ENCODE measurements at regions not wholly inside any gene's neighbourhood (a gene's known extent, or its start where the extent isn't known, plus 50 kb on each side); places are given as distances from the start of the nearest gene placed in this dataset.

GRCh38 chr13:78015782-78016181 is 97.2 kb upstream of the EDNRB start:
- no peaks in the 10 kb centered on the region for H3K27me3 ChIP-seq
- DNase-seq = no peak
- no peaks in the 10 kb centered on the region for H3K4me1 ChIP-seq
- H3K4me3 ChIP-seq (ENCODE audit: low read depth, low read length) = no peak overlapping the region
- no peaks in the 10 kb centered on the region for H3K9me3 ChIP-seq
- TF ChIP-seq CTCF (IDR thresholded peaks at IDR 0.05; ENCODE audit: low read depth, low read length) = no peak
- H3K36me3 ChIP-seq = no peaks in the 10 kb centered on the region

DNA sequence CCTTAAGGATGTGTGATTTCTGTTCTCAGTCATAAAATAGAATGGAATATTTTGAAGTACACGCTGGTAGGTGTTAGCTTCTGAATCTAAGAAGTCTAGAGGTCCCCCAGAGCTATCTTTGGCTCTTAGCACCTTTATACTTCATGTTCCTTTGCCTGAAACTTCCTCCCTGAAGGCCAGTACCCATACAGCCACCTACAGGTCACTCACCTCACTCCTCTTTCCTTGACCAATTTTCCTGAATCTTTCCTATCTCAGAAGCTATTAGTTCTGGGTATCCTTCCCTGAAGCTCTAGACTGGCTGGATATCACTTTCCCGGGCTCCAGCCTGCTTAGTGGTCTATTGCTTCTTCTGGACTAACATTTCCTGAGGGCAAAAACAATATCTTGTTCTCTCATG is 93.4 kb upstream of the EDNRB start:
- no peaks in the 10 kb centered on the region for H3K9me3 ChIP-seq
- H3K27me3 ChIP-seq = no peaks in the 10 kb centered on the region
- no peak for TF ChIP-seq CTCF (IDR thresholded peaks at IDR 0.05; ENCODE audit: low read depth, low read length)
- H3K4me3 ChIP-seq (ENCODE audit: low read depth, low read length) = no peak overlapping the region
- H3K4me1 ChIP-seq = no peaks in the 10 kb centered on the region
- DNase-seq = no peak
- no peaks in the 10 kb centered on the region for H3K36me3 ChIP-seq

- Histone ChIP-seq H3K4me3 (ENCODE audit: low read depth, low read length) (no peak overlapping the region), H3K4me1 (no peaks in the 10 kb centered on the region), H3K9me3 (no peaks in the 10 kb centered on the region), H3K27me3 (no peaks in the 10 kb centered on the region), H3K36me3 (no peaks in the 10 kb centered on the region)
- DNase-seq = no peak
- no peak for TF ChIP-seq CTCF (IDR thresholded peaks at IDR 0.05; ENCODE audit: low read depth, low read length)
These were observed 86.2 kb upstream of the EDNRB start for GRCh38 chr13:78004821-78005220.

DNA sequence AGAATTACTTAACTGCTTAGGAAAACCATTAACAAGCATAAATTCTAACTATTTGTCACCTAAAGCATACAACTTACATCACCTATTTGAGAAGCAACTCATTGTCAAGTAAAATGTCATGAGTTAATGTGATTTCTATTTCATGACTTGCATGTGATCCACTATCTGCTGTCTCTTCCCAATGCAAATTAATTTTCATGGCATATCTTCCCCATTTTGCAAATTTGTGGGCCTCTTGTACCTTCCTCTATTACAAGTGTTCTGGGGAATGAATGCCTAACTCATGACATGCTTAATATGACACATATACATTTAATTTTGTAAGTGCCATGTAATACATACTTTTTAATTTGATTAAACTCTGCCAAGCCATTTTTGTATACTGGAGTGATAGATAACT is 81.1 kb upstream of the EDNRB start:
- no peak for DNase-seq
- H3K9me3 ChIP-seq = no peaks in the 10 kb centered on the region
- no peak overlapping the region for H3K4me3 ChIP-seq (ENCODE audit: low read depth, low read length)
- TF ChIP-seq CTCF (IDR thresholded peaks at IDR 0.05; ENCODE audit: low read depth, low read length) = no peak
- H3K4me1 ChIP-seq = no peaks in the 10 kb centered on the region
- no peaks in the 10 kb centered on the region for H3K27me3 ChIP-seq
- H3K36me3 ChIP-seq = no peaks in the 10 kb centered on the region

- TF ChIP-seq CTCF (IDR thresholded peaks at IDR 0.05; ENCODE audit: low read depth, low read length) = no peak
- Histone ChIP-seq H3K4me1 (no peaks in the 10 kb centered on the region), H3K27me3 (no peaks in the 10 kb centered on the region; the same call in 1 of the 2 replicates), H3K36me3 (no peaks in the 10 kb centered on the region), H3K4me3 (ENCODE audit: low read depth, low read length) (no peak overlapping the region), H3K9me3 (no peaks in the 10 kb centered on the region)
- no peak for DNase-seq
These were observed 75.5 kb upstream of the EDNRB start for GRCh38 chr13:77994166-77994565.

DNA sequence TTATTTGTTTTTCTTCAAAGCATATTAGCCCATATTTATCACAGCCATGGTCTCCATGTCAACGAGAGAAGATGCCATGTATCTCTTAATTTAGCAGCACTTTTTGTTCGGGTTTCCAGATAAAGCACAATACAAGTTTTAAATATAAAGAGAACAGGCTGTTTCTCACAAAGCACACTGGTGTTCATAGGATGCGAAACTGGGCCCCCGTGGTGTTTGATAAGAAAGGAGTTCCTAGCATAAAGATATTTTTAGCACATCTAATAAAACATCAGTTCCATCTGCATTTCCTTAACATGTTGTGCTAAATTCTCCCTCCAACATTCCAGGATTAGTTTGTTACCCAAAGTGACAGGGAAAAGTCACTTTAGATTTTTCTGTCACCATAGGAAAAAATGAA is 72.4 kb upstream of the EDNRB start:
- H3K9me3 ChIP-seq = no peaks in the 10 kb centered on the region

More for the DNA sequence above, 72.4 kb upstream of the EDNRB start:
- Histone ChIP-seq H3K27me3 (no peaks in the 10 kb centered on the region; the same call in 1 of the 2 replicates), H3K4me3 (ENCODE audit: low read depth, low read length) (no peak overlapping the region), H3K36me3 (no peaks in the 10 kb centered on the region), H3K4me1 (no peaks in the 10 kb centered on the region)
- TF ChIP-seq CTCF (IDR thresholded peaks at IDR 0.05; ENCODE audit: low read depth, low read length) = no peak
- no peak for DNase-seq
